Upper lobe of left lung (tissue), 4 donors: ENCODE measurements at regions not wholly inside any gene's neighbourhood (a gene's known extent, or its start where the extent isn't known, plus 50 kb on each side); places are given as distances from the start of the nearest gene placed in this dataset.

ENCODE experiments used
- EP300 ChIP-seq, 4 donors: sonication (generic); formaldehyde crosslinking; IDR thresholded peaks; one replicate each; pipeline ENCODE4 v1.5.1; 2017; ENCODE audit warnings: antibody characterized with exemption in 4 of 4, control low read depth in 2 of 4
- POLR2A ChIP-seq, 4 donors: fragments of 450-650 bp; IDR thresholded peaks; one replicate each; pipeline ENCODE4 v1.5.1; 2016 to 2017; ENCODE audit warnings: antibody characterized with exemption in 4 of 4, mild to moderate bottlenecking in 2 of 4
- POLR2AphosphoS5 ChIP-seq, 2 donors: sonication (generic); formaldehyde crosslinking; IDR thresholded peaks; one replicate each; pipeline ENCODE4 v1.5.1; 2017; ENCODE audit warnings: antibody characterized with exemption in 2 of 2
- TF ChIP-seq, protein P1 (sequence below), 6 experiments: fragments of 450-650 bp in 4 of 6; fragments of 200-600 bp in 2 of 6; sonication (generic) in 2 of 6; IDR thresholded peaks; one replicate each; pipeline ENCODE4 v1.5.1; 2016 to 2019; ENCODE audit warnings: antibody characterized with exemption in 6 of 6

DNA sequence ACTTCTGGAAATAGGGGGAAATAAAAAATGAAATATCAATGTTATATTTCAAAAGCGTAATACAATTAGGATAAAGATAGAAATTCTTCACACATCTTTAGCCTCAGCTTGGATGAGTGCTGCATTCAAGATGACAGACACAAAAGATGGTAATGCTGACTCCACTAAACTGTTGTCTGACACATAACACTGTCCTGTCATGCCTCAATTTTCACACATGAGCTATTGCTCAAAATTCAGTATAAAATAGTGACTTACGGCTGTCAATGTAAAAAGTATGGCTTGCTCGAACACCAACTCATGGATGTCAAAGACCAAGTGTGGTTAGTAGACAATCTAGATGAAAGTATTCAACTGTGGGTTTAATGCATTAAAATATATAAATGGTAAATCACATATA, 94.5 kb downstream of the KLF12 start:
- TF ChIP-seq, protein P1, sequence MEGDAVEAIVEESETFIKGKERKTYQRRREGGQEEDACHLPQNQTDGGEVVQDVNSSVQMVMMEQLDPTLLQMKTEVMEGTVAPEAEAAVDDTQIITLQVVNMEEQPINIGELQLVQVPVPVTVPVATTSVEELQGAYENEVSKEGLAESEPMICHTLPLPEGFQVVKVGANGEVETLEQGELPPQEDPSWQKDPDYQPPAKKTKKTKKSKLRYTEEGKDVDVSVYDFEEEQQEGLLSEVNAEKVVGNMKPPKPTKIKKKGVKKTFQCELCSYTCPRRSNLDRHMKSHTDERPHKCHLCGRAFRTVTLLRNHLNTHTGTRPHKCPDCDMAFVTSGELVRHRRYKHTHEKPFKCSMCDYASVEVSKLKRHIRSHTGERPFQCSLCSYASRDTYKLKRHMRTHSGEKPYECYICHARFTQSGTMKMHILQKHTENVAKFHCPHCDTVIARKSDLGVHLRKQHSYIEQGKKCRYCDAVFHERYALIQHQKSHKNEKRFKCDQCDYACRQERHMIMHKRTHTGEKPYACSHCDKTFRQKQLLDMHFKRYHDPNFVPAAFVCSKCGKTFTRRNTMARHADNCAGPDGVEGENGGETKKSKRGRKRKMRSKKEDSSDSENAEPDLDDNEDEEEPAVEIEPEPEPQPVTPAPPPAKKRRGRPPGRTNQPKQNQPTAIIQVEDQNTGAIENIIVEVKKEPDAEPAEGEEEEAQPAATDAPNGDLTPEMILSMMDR (IDR thresholded peaks at IDR 0.05): no peak
- TF ChIP-seq POLR2A (IDR thresholded peaks at IDR 0.05) (no peak), POLR2AphosphoS5 (IDR thresholded peaks at IDR 0.05) (no peak), EP300 (IDR thresholded peaks at IDR 0.05) (no peak)
